ENCODE measurements at regions not wholly inside any gene's neighbourhood (a gene's known extent, or its start where the extent isn't known, plus 50 kb on each side); places are given as distances from the start of the nearest gene placed in this dataset.
"Not testable (repeated sequence)": the region's sequence is repeated elsewhere in the genome, so short reads cannot be mapped to it uniquely, and the experiment has no call there.

DNA sequence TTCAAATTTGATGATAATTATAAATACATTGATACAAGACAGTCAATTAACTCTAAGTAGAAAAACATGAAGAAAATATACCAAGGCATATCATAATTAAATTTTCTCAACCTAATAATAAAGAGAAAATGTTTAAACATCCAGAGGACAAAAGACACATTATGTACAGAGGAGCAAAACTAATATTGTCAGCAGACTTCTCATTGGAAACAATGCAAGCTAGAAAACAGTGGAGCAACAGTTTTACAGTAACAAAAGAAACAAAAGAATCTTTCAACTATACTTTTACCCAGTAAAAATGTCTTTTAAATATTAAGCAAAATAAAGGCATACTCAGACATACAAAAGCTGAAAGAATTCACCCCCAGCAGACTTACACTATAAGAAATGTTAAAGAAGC lies 238.0 kb downstream of the TMA16 start:
- Mint-ChIP-seq H3K27me3 (ENCODE audit: insufficient read depth, low read depth) (no peaks in the 10 kb centered on the region), H3K27ac (no peak overlapping the region), H3K4me3 (no peak overlapping the region), H3K4me1 (no peaks in the 10 kb centered on the region), H3K9me3 (no peaks in the 10 kb centered on the region), H3K36me3 (no peaks in the 10 kb centered on the region)
- Histone ChIP-seq H3F3A (ENCODE audit: low read depth) (no peaks in the 10 kb centered on the region), H3K4me2 (no peak overlapping the region), H3K4me1 (no peaks in the 10 kb centered on the region), H2AFZ (replicated peaks) (no peak overlapping the region), H3K27me3 (no peaks in the 10 kb centered on the region), H3K9ac (no peak overlapping the region), H3K36me3 (no peaks in the 10 kb centered on the region), H4K20me1 (ENCODE audit: low read depth) (no peaks in the 10 kb centered on the region), H3K79me2 (ENCODE audit: low read depth) (no peaks in the 10 kb centered on the region), H3K9me3 (ENCODE audit: low read depth) (no peaks in the 10 kb centered on the region), H3K27ac (no peak overlapping the region), H3K4me3 (no peak overlapping the region)
- TF ChIP-seq, protein P1, sequence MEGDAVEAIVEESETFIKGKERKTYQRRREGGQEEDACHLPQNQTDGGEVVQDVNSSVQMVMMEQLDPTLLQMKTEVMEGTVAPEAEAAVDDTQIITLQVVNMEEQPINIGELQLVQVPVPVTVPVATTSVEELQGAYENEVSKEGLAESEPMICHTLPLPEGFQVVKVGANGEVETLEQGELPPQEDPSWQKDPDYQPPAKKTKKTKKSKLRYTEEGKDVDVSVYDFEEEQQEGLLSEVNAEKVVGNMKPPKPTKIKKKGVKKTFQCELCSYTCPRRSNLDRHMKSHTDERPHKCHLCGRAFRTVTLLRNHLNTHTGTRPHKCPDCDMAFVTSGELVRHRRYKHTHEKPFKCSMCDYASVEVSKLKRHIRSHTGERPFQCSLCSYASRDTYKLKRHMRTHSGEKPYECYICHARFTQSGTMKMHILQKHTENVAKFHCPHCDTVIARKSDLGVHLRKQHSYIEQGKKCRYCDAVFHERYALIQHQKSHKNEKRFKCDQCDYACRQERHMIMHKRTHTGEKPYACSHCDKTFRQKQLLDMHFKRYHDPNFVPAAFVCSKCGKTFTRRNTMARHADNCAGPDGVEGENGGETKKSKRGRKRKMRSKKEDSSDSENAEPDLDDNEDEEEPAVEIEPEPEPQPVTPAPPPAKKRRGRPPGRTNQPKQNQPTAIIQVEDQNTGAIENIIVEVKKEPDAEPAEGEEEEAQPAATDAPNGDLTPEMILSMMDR (IDR thresholded peaks at IDR 0.05), result no peak
- TF ChIP-seq EZH2 (IDR thresholded peaks at IDR 0.05) (no peak), EZH2phosphoT487 (IDR thresholded peaks at IDR 0.05) (no peak)
- DNase-seq (ENCODE audit: low spot score), result no peak

DNA sequence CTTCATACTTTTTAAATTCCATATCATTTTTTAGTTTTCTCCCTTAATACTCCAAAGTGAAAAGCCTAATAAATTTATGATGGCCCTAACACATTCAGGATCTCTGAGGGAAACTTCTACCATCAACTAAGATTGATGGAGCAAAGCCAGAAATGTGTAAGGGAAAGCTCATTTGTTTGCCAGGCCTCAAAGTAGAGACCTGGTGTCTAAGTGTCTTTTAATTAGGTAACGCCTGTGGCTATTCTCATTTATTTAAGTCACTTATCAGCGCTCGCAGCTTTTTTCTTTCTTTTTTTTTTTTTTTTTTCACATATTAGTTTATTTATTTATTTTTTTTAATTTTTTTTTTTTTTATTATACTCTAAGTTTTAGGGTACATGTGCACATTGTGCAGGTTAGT lies 242.4 kb downstream of the TMA16 start:
- Histone ChIP-seq H3K4me2 (no peak overlapping the region), H3K79me2 (ENCODE audit: low read depth) (no peaks in the 10 kb centered on the region), H3K9ac (no peak overlapping the region), H2AFZ (replicated peaks) (no peak overlapping the region), H3K36me3 (no peaks in the 10 kb centered on the region), H3K9me3 (ENCODE audit: low read depth) (no peaks in the 10 kb centered on the region), H3K4me3 (no peak overlapping the region), H4K20me1 (ENCODE audit: low read depth) (no peaks in the 10 kb centered on the region), H3F3A (ENCODE audit: low read depth) (no peaks in the 10 kb centered on the region), H3K27me3 (no peaks in the 10 kb centered on the region), H3K4me1 (no peaks in the 10 kb centered on the region), H3K27ac (no peak overlapping the region)
- no peak for DNase-seq (ENCODE audit: low spot score)
- no peak overlapping the region for H3K4me3 Mint-ChIP-seq
- no peak overlapping the region for H3K27ac Mint-ChIP-seq
- no peaks in the 10 kb centered on the region for H3K9me3 Mint-ChIP-seq
- TF ChIP-seq, protein P1 (IDR thresholded peaks at IDR 0.05), result no peak
- TF ChIP-seq EZH2phosphoT487 (IDR thresholded peaks at IDR 0.05) (no peak), EZH2 (IDR thresholded peaks at IDR 0.05) (no peak)
- H3K4me1 Mint-ChIP-seq, result no peaks in the 10 kb centered on the region
- no peaks in the 10 kb centered on the region for H3K36me3 Mint-ChIP-seq
- H3K27me3 Mint-ChIP-seq (ENCODE audit: insufficient read depth, low read depth), result no peaks in the 10 kb centered on the region

DNA sequence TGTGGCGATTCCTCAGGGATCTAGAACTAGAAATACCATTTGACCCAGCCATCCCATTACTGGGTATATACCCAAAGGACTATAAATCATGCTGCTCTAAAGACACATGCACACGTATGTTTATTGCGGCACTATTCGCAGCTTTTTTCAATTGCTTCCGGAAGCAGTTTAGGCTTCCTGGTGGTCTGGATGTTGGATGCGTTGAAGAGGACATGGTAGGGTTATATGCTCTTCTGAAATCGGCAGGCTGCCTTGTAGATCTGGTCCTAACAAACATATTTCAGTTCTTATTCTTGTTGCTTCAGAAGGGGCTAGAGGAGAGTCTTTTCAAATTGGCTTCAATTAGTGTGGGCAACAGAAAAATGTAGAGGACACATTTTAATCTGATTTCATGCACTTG lies 243.4 kb downstream of the TMA16 start:
- not testable (repeated sequence) for H2AFZ ChIP-seq (replicated peaks); H3K27ac Mint-ChIP-seq; H3K79me2 ChIP-seq (ENCODE audit: low read depth); DNase-seq (ENCODE audit: low spot score); H3K27me3 Mint-ChIP-seq (ENCODE audit: insufficient read depth, low read depth); H3K4me1 Mint-ChIP-seq; H3K4me3 ChIP-seq; H3K9me3 ChIP-seq (ENCODE audit: low read depth); H3K9me3 Mint-ChIP-seq; H3K36me3 Mint-ChIP-seq; H3K9ac ChIP-seq; H4K20me1 ChIP-seq (ENCODE audit: low read depth); H3K27me3 ChIP-seq; H3K4me2 ChIP-seq; H3K4me3 Mint-ChIP-seq; H3K36me3 ChIP-seq; H3F3A ChIP-seq (ENCODE audit: low read depth); H3K4me1 ChIP-seq; H3K27ac ChIP-seq

DNA sequence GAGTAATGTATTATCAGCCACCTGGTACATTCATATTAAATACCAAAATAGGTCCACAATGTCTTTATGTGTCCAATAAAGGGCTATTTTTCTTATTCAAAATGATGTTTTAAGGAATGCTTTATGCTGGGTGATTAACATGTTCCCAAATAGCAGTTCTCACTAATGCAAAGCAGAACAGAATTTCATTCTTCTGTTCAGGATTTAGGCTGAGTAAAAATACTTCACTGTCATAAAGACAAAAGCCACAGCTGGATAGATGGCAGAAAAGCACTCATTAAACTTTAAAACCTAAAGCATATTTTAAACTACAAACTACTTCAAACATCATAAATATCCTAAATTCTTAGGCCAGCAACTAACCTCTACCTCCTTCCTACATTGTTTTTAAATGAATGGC lies 244.0 kb downstream of the TMA16 start:
- Histone ChIP-seq H3K27ac (no peak overlapping the region), H2AFZ (replicated peaks) (no peak overlapping the region), H3K27me3 (no peaks in the 10 kb centered on the region), H3K4me1 (no peaks in the 10 kb centered on the region), H3K79me2 (ENCODE audit: low read depth) (no peaks in the 10 kb centered on the region), H3K36me3 (no peaks in the 10 kb centered on the region), H3K9ac (no peak overlapping the region), H3F3A (ENCODE audit: low read depth) (no peaks in the 10 kb centered on the region), H3K9me3 (ENCODE audit: low read depth) (no peaks in the 10 kb centered on the region), H3K4me2 (no peak overlapping the region), H4K20me1 (ENCODE audit: low read depth) (no peaks in the 10 kb centered on the region), H3K4me3 (no peak overlapping the region)
- Mint-ChIP-seq H3K4me3 (no peak overlapping the region), H3K27me3 (ENCODE audit: insufficient read depth, low read depth) (no peaks in the 10 kb centered on the region), H3K36me3 (no peaks in the 10 kb centered on the region), H3K4me1 (no peaks in the 10 kb centered on the region), H3K27ac (no peak overlapping the region), H3K9me3 (no peaks in the 10 kb centered on the region)
- no peak for DNase-seq (ENCODE audit: low spot score)
- TF ChIP-seq EZH2 (IDR thresholded peaks at IDR 0.05) (no peak), EZH2phosphoT487 (IDR thresholded peaks at IDR 0.05) (no peak)
- TF ChIP-seq, protein P1 (IDR thresholded peaks at IDR 0.05), result no peak
